Natural killer cell treated with Interleukin-12 subunit alpha and Interleukin-12 subunit beta and Interleukin-15 and Interleukin-18, amount 100 ng/mL, for 72 hours (primary cell): ENCODE measurements at regions not wholly inside any gene's neighbourhood (a gene's known extent, or its start where the extent isn't known, plus 50 kb on each side); places are given as distances from the start of the nearest gene placed in this dataset.
"Not testable (repeated sequence)": the region's sequence is repeated elsewhere in the genome, so short reads cannot be mapped to it uniquely, and the experiment has no call there.

ENCODE experiments used
- ATAC-seq, 2 donors: fragments of 150-1000 bp; cut with Tn5 transposase in 1 of 2; sonication (Bioruptor Pico), chemical (Tn5 transposase) in 1 of 2; 2 replicates each; pipeline ENCODE4 v1.10.0; 2021
- DNase-seq: peaks from one replicate; pipeline ENCODE4 v3.0.0; 2022; ENCODE audit warnings: low spot score
- H3K27ac Mint-ChIP-seq, 2 donors: 1 replicate in 1 of 2; 2 replicates in 1 of 2; pipeline ENCODE4 v1.8.0; 2022; ENCODE audit warnings: mixed read lengths in 2 of 2, mild to moderate bottlenecking in 1 of 2, moderate library complexity in 1 of 2
- H3K27me3 Mint-ChIP-seq, 2 donors: 1 replicate in 1 of 2; 2 replicates in 1 of 2; pipeline ENCODE4 v1.8.0; 2022; ENCODE audit warnings: mixed read lengths in 2 of 2
- H3K36me3 Mint-ChIP-seq: one replicate; pipeline ENCODE4 v1.8.0; 2022; ENCODE audit warnings: mixed read lengths
- H3K4me1 Mint-ChIP-seq, 2 donors: 1 replicate in 1 of 2; 2 replicates in 1 of 2; pipeline ENCODE4 v1.8.0; 2022; ENCODE audit warnings: low read depth in 2 of 2, mixed read lengths in 2 of 2, mild to moderate bottlenecking in 1 of 2
- H3K4me3 Mint-ChIP-seq: one replicate; pipeline ENCODE4 v1.8.0; 2022; ENCODE audit warnings: mixed read lengths
- H3K9me3 Mint-ChIP-seq: 2 replicates; pipeline ENCODE4 v1.8.0; 2022; ENCODE audit warnings: mixed read lengths

DNA sequence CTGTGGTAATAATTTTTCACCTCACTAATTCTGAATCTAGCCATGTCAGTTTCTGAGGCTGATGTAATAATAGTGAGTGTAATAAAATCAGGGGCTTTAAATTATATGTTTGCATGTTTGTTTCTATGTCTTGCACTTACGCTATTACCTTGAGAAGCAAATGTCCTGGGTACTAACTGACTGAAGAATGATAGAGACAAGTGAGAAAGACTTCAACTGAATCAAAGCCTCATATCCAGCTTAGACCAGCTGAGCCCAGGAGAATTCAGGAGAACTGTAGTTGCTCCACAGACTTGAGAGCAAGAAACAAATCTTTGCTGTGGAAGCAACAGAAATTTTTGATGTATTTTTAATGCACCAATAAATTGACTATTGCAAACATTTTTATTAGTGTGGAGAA is 162.8 kb downstream of the MANEA start:
- Mint-ChIP-seq H3K36me3 (no peaks in the 10 kb centered on the region), H3K4me1 (no peaks in the 10 kb centered on the region), H3K27ac (no peak overlapping the region), H3K4me3 (no peak overlapping the region), H3K27me3 (no peaks in the 10 kb centered on the region), H3K9me3 (peaks cover 4% of the 10 kb centered on the region)
- DNase-seq (no peak), ATAC-seq (no peak)

- Mint-ChIP-seq H3K4me3 (no peak overlapping the region), H3K4me1 (no peaks in the 10 kb centered on the region), H3K36me3 (no peaks in the 10 kb centered on the region), H3K27ac (no peak overlapping the region), H3K9me3 (peaks cover 10% of the 10 kb centered on the region), H3K27me3 (no peaks in the 10 kb centered on the region)
- ATAC-seq, result no peak
- no peak for DNase-seq
Observed at GRCh38 chr6:95741045-95741444, 163.7 kb downstream of the MANEA start.

DNA sequence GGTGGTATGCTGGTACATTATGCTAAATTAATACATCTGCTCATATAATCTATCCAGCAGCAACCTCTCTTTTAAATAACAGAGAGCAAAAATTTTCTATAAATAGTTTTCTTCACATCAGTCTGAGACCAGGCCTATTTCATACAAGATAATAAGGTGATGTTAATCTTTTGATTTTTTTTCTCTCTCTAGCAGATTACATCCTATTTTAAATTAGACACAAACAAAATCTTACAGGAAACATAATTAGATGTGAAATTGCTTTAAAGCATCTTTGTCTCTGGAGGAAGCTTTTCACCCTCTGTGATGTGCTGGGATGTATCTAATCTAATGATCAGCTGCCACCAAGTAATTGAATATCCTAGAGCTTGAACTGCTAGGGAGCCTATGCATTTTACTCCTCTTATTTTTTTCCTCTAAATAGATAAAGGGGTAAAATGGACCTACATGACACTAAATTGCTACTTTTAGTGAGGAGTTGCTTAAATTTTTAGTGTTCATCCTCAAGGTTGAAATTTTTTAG is 165.5 kb downstream of the MANEA start:
- H3K36me3 Mint-ChIP-seq, result no peaks in the 10 kb centered on the region
- H3K4me1 Mint-ChIP-seq, result no peaks in the 10 kb centered on the region
- DNase-seq (no peak), ATAC-seq (no peak)
- H3K27me3 Mint-ChIP-seq, result no peaks in the 10 kb centered on the region
- H3K4me3 Mint-ChIP-seq, result no peak overlapping the region
- no peak overlapping the region for H3K27ac Mint-ChIP-seq
- H3K9me3 Mint-ChIP-seq, result peaks cover 10% of the 10 kb centered on the region

- no peak overlapping the region for H3K4me3 Mint-ChIP-seq
- H3K27me3 Mint-ChIP-seq, result no peaks in the 10 kb centered on the region
- H3K36me3 Mint-ChIP-seq, result no peaks in the 10 kb centered on the region
Observed at GRCh38 chr6:95743591-95743990, 166.3 kb downstream of the MANEA start.

GRCh38 chr6:95758236-95759069 is 181.1 kb downstream of the MANEA start:
- not testable (repeated sequence) for H3K4me1 Mint-ChIP-seq, DNase-seq, H3K9me3 Mint-ChIP-seq, H3K36me3 Mint-ChIP-seq, H3K27ac Mint-ChIP-seq, H3K4me3 Mint-ChIP-seq, H3K27me3 Mint-ChIP-seq, ATAC-seq

More at GRCh38 chr6:95743591-95743990, 166.3 kb downstream of the MANEA start:
- H3K9me3 Mint-ChIP-seq, result peaks cover 10% of the 10 kb centered on the region
- no peaks in the 10 kb centered on the region for H3K4me1 Mint-ChIP-seq
- DNase-seq (no peak), ATAC-seq (no peak)
- no peak overlapping the region for H3K27ac Mint-ChIP-seq

GRCh38 chr6:95767897-95768463 is 190.6 kb downstream of the MANEA start:
- ATAC-seq (no peak), DNase-seq (no peak)
- no peak overlapping the region for H3K4me3 Mint-ChIP-seq
- H3K36me3 Mint-ChIP-seq, result no peaks in the 10 kb centered on the region
- peaks cover 7% of the 10 kb centered on the region for H3K9me3 Mint-ChIP-seq
- H3K4me1 Mint-ChIP-seq, result no peaks in the 10 kb centered on the region
- H3K27me3 Mint-ChIP-seq, result no peaks in the 10 kb centered on the region
- H3K27ac Mint-ChIP-seq, result no peak overlapping the region

GRCh38 chr6:95768539-95768938 is 191.2 kb downstream of the MANEA start:
- Mint-ChIP-seq H3K36me3 (no peaks in the 10 kb centered on the region), H3K27ac (no peak overlapping the region), H3K4me1 (no peaks in the 10 kb centered on the region)

GRCh38 chr6:95777338-95777737 is 200.0 kb downstream of the MANEA start:
- H3K36me3 Mint-ChIP-seq, result no peaks in the 10 kb centered on the region
- DNase-seq (no peak), ATAC-seq (no peak)
- no peaks in the 10 kb centered on the region for H3K27me3 Mint-ChIP-seq
- peaks cover 2% of the 10 kb centered on the region for H3K9me3 Mint-ChIP-seq
- no peak overlapping the region for H3K27ac Mint-ChIP-seq
- H3K4me1 Mint-ChIP-seq, result no peaks in the 10 kb centered on the region
- no peak overlapping the region for H3K4me3 Mint-ChIP-seq

More at GRCh38 chr6:95768539-95768938, 191.2 kb downstream of the MANEA start:
- DNase-seq (no peak), ATAC-seq (no peak)
- no peak overlapping the region for H3K4me3 Mint-ChIP-seq
- H3K27me3 Mint-ChIP-seq, result no peaks in the 10 kb centered on the region
- peaks cover 9% of the 10 kb centered on the region for H3K9me3 Mint-ChIP-seq

GRCh38 chr6:95780037-95780436 is 202.7 kb downstream of the MANEA start:
- ATAC-seq (no peak), DNase-seq (no peak)
- Mint-ChIP-seq H3K4me1 (no peaks in the 10 kb centered on the region), H3K27ac (no peak overlapping the region), H3K9me3 (no peaks in the 10 kb centered on the region), H3K36me3 (no peaks in the 10 kb centered on the region), H3K27me3 (no peaks in the 10 kb centered on the region), H3K4me3 (no peak overlapping the region)

GRCh38 chr6:95784019-95784418 is 206.7 kb downstream of the MANEA start:
- no peaks in the 10 kb centered on the region for H3K9me3 Mint-ChIP-seq
- no peak for ATAC-seq
- no peaks in the 10 kb centered on the region for H3K27me3 Mint-ChIP-seq
- no peak overlapping the region for H3K27ac Mint-ChIP-seq
- no peak overlapping the region for H3K4me3 Mint-ChIP-seq
- no peak for DNase-seq
- H3K36me3 Mint-ChIP-seq, result no peaks in the 10 kb centered on the region
- no peaks in the 10 kb centered on the region for H3K4me1 Mint-ChIP-seq

DNA sequence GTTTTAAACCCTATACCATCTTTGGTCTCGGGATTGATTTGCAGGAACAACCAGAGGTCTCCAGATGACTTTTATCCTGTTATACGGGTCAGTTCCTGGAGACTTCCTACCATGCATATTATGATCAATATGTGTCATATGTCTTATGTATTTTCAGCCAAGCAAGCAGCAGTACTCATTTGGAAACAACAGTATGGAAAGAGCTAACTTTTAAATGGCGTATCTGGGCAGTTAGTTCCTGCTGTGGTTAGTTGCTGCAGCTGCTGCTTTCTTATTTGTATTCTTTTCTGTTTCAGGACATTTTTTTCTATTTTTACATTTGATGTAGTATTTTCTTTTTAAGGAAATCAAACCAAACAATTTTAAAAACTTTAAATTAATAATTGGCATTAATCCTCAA is 207.5 kb downstream of the MANEA start:
- Mint-ChIP-seq H3K4me3 (no peak overlapping the region), H3K4me1 (no peaks in the 10 kb centered on the region)

DNA sequence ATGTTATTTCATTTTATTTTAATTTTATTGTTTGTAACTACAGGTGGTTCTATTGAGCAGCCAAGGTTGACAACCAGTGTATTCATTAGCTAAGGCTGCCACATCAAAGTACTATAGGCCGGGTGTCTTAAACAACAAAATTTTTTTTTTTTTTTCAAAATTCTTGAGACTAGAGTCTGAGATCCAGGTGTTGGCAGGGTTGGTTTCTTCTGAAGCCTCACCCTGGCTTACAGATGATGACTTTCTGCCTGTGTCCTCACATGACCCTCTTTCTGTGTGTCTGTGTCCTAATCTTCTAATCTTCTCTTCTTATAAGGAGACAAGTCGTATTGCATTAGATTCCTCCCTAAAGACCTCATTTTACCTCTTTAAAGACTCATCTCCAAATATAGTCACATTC is 208.4 kb downstream of the MANEA start:
- H3K27me3 Mint-ChIP-seq, result no peaks in the 10 kb centered on the region
- ATAC-seq (no peak), DNase-seq (no peak)
- no peaks in the 10 kb centered on the region for H3K4me1 Mint-ChIP-seq
- H3K9me3 Mint-ChIP-seq, result no peaks in the 10 kb centered on the region
- no peaks in the 10 kb centered on the region for H3K36me3 Mint-ChIP-seq
- H3K27ac Mint-ChIP-seq, result no peak overlapping the region
- H3K4me3 Mint-ChIP-seq, result no peak overlapping the region

More for the DNA sequence above, 207.5 kb downstream of the MANEA start:
- ATAC-seq (no peak), DNase-seq (no peak)
- Mint-ChIP-seq H3K9me3 (no peaks in the 10 kb centered on the region), H3K27me3 (no peaks in the 10 kb centered on the region), H3K27ac (no peak overlapping the region), H3K36me3 (no peaks in the 10 kb centered on the region)

DNA sequence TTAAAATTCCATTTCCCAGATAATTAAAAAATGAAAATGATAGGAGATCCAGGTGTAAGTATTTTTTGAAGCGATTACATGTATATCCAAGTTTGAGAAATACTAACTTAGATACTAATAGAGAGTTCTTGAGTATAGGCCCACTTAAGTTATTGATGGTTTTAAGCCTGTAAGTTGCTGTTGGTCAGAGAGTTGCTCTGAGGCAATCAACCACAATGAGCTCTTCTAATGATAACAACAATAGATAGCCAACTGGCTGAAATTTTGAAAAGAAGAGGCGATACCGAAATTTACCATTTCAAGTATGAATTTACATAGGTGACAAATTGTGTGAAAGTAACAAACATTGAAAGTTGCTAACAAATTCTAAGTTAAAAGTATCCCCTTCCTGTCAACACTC is 209.5 kb downstream of the MANEA start:
- Mint-ChIP-seq H3K27ac (no peak overlapping the region), H3K4me1 (no peaks in the 10 kb centered on the region), H3K9me3 (no peaks in the 10 kb centered on the region), H3K36me3 (no peaks in the 10 kb centered on the region), H3K27me3 (no peaks in the 10 kb centered on the region), H3K4me3 (no peak overlapping the region)
- DNase-seq, result no peak
- ATAC-seq, result no peak

- Mint-ChIP-seq H3K4me1 (no peaks in the 10 kb centered on the region), H3K9me3 (peaks cover 8% of the 10 kb centered on the region), H3K36me3 (no peaks in the 10 kb centered on the region), H3K27ac (no peak overlapping the region), H3K27me3 (no peaks in the 10 kb centered on the region), H3K4me3 (no peak overlapping the region)
- DNase-seq, result no peak
- no peak for ATAC-seq
Observed at GRCh38 chr6:95790787-95791186, 213.5 kb downstream of the MANEA start.
